HEK293 (cell line): ENCODE measurements at regions not wholly inside any gene's neighbourhood (a gene's known extent, or its start where the extent isn't known, plus 50 kb on each side); places are given as distances from the start of the nearest gene placed in this dataset.
"Not testable (repeated sequence)": the region's sequence is repeated elsewhere in the genome, so short reads cannot be mapped to it uniquely, and the experiment has no call there.

Experiments used
- CTCF ChIA-PET: fragments of 350-600 bp; formaldehyde crosslinking; extraction: SDS; loops from one replicate; lab custom pipeline; 2021; ENCODE audit warnings: antibody characterized with exemption; lab: Yijun Ruan, JAX
- POLR2A ChIA-PET: fragments of 300-600 bp; formaldehyde crosslinking; extraction: SDS; loops from one replicate; lab custom pipeline; 2020; ENCODE audit warnings: antibody characterized with exemption, inconsistent platforms; lab: Yijun Ruan, JAX
- H3K27ac ChIP-seq: fragments of 200-500 bp; sonication (Bioruptor generic); 2 replicates; pipeline ENCODE4 v1.5.1; 2014; ENCODE audit warnings: low read depth, low read length, control low read depth, inconsistent platforms; ENCODE audit errors: extremely low read depth
- H3K36me3 ChIP-seq, 2 experiments: fragments of 200-500 bp in 1 of 2; sonication (Bioruptor generic) in 1 of 2; 1 replicate in 1 of 2; 2 replicates in 1 of 2; pipeline ENCODE4 v1.5.1; 2014 to 2017; ENCODE audit warnings: inconsistent platforms in 2 of 2, low read length in 2 of 2; ENCODE audit not compliant: control insufficient read depth in 2 of 2, insufficient read depth in 1 of 2
- H3K4me1 ChIP-seq: fragments of 200-500 bp; sonication (Bioruptor generic); 2 replicates; pipeline ENCODE4 v1.5.1; 2014; ENCODE audit warnings: mild to moderate bottlenecking, low read length, inconsistent platforms; ENCODE audit not compliant: control insufficient read depth, insufficient read depth
- H3K4me3 ChIP-seq: 2 replicates; pipeline ENCODE4 v1.5.1; 2011; ENCODE audit warnings: low read depth, mild to moderate bottlenecking, control low read depth, low read length, moderate library complexity
- H3K9me3 ChIP-seq: fragments of 200-500 bp; sonication (Bioruptor generic); 2 replicates; pipeline ENCODE4 v1.5.1; 2014; ENCODE audit warnings: low read depth, low read length, inconsistent platforms; ENCODE audit not compliant: control insufficient read depth, insufficient read depth
- GLIS2 ChIP-seq: fragments of 450-650 bp; formaldehyde crosslinking; IDR thresholded peaks from 2 replicates; pipeline ENCODE4 v1.5.1; 2016; ENCODE audit warnings: missing biosample characterization, missing genetic modification characterization
- HOXD13 ChIP-seq: sonication (generic); formaldehyde crosslinking; IDR thresholded peaks from 2 replicates; pipeline ENCODE4 v1.8.0; 2022; ENCODE audit warnings: missing genetic modification reagents, borderline replicate concordance
- IKZF3 ChIP-seq: fragments of 450-650 bp; IDR thresholded peaks from 2 replicates; pipeline ENCODE4 v1.5.0; 2018; ENCODE audit warnings: missing biosample characterization, mild to moderate bottlenecking, missing genetic modification characterization, moderate library complexity
- KLF16 ChIP-seq: fragments of 450-650 bp; formaldehyde crosslinking; IDR thresholded peaks from 2 replicates; pipeline ENCODE4 v1.5.1; 2017; ENCODE audit warnings: missing biosample characterization, missing genetic modification characterization
- SETDB1 ChIP-seq: IDR thresholded peaks from one replicate; pipeline ENCODE4 v1.6.1; 2017; ENCODE audit warnings: mild to moderate bottlenecking, low read length, moderate library complexity, mixed read lengths; ENCODE audit not compliant: insufficient read length
- SP3 ChIP-seq: fragments of 450-650 bp; formaldehyde crosslinking; IDR thresholded peaks from 2 replicates; pipeline ENCODE4 v1.5.1; 2016; ENCODE audit warnings: missing biosample characterization, missing genetic modification characterization
- YY1 ChIP-seq: fragments of 450-650 bp; formaldehyde crosslinking; IDR thresholded peaks from 2 replicates; pipeline ENCODE4 v1.5.1; 2018; ENCODE audit warnings: missing biosample characterization, missing genetic modification characterization
- ZBTB21 ChIP-seq: fragments of 450-650 bp; formaldehyde crosslinking; IDR thresholded peaks from 2 replicates; pipeline ENCODE4 v1.5.1; 2017; ENCODE audit warnings: missing biosample characterization, missing genetic modification characterization
- ZNF10 ChIP-seq: fragments of 450-650 bp; formaldehyde crosslinking; IDR thresholded peaks from 2 replicates; pipeline ENCODE4 v1.5.1; 2017; ENCODE audit warnings: missing biosample characterization, missing genetic modification characterization
- ZNF112 ChIP-seq: fragments of 450-650 bp; formaldehyde crosslinking; IDR thresholded peaks from 2 replicates; pipeline ENCODE4 v1.5.0; 2017; ENCODE audit warnings: missing biosample characterization, missing genetic modification characterization
- ZNF121 ChIP-seq: fragments of 450-650 bp; formaldehyde crosslinking; IDR thresholded peaks from 2 replicates; pipeline ENCODE4 v1.5.1; 2016; ENCODE audit warnings: missing biosample characterization, missing genetic modification characterization
- ZNF2 ChIP-seq: fragments of 450-650 bp; formaldehyde crosslinking; IDR thresholded peaks from 2 replicates; pipeline ENCODE4 v1.5.1; 2016; ENCODE audit warnings: missing biosample characterization, missing genetic modification characterization
- ZNF223 ChIP-seq: fragments of 450-650 bp; formaldehyde crosslinking; IDR thresholded peaks from 2 replicates; pipeline ENCODE4 v1.5.1; 2016; ENCODE audit warnings: missing biosample characterization, missing genetic modification characterization
- ZNF239 ChIP-seq: fragments of 450-650 bp; formaldehyde crosslinking; IDR thresholded peaks from 2 replicates; pipeline ENCODE4 v1.5.1; 2016; ENCODE audit warnings: missing biosample characterization, missing genetic modification characterization
- ZNF335 ChIP-seq: fragments of 450-650 bp; formaldehyde crosslinking; conservative IDR thresholded peaks from 2 replicates; pipeline ENCODE4 v1.5.1; 2016; ENCODE audit warnings: missing biosample characterization, missing genetic modification characterization
- ZNF416 ChIP-seq: fragments of 450-650 bp; formaldehyde crosslinking; IDR thresholded peaks from 2 replicates; pipeline ENCODE4 v1.5.1; 2016; ENCODE audit warnings: missing biosample characterization, missing genetic modification characterization
- ZNF473 ChIP-seq: fragments of 450-650 bp; formaldehyde crosslinking; IDR thresholded peaks from 2 replicates; pipeline ENCODE4 v1.5.1; 2017; ENCODE audit warnings: missing biosample characterization, missing genetic modification characterization
- ZNF521 ChIP-seq: fragments of 450-650 bp; formaldehyde crosslinking; IDR thresholded peaks from 2 replicates; pipeline ENCODE4 v1.5.1; 2017; ENCODE audit warnings: missing biosample characterization, mild to moderate bottlenecking, missing genetic modification characterization
- ZNF549 ChIP-seq: fragments of 450-650 bp; IDR thresholded peaks from 2 replicates; pipeline ENCODE4 v1.5.1; 2018; ENCODE audit warnings: missing biosample characterization, missing genetic modification characterization, mild to moderate bottlenecking, inconsistent platforms, moderate library complexity
- ZNF621 ChIP-seq: fragments of 450-650 bp; formaldehyde crosslinking; IDR thresholded peaks from 2 replicates; pipeline ENCODE4 v1.5.1; 2017; ENCODE audit warnings: missing biosample characterization, missing genetic modification characterization
- ZNF623 ChIP-seq: fragments of 450-650 bp; formaldehyde crosslinking; IDR thresholded peaks from 2 replicates; pipeline ENCODE4 v1.5.1; 2016; ENCODE audit warnings: missing biosample characterization, missing genetic modification characterization
- ZNF701 ChIP-seq: fragments of 450-650 bp; formaldehyde crosslinking; IDR thresholded peaks from 2 replicates; pipeline ENCODE4 v1.5.1; 2016; ENCODE audit warnings: missing biosample characterization, missing genetic modification characterization
- ZNF830 ChIP-seq: fragments of 450-650 bp; IDR thresholded peaks from 2 replicates; pipeline ENCODE4 v1.5.0; 2018; ENCODE audit warnings: missing biosample characterization, missing genetic modification characterization, low read depth, mild to moderate bottlenecking, moderate library complexity
- TF ChIP-seq, protein P1 (sequence below): fragments of 450-650 bp; formaldehyde crosslinking; conservative IDR thresholded peaks from 2 replicates; pipeline ENCODE4 v1.5.1; 2016; ENCODE audit warnings: low read depth, missing biosample characterization, missing genetic modification characterization

- POLR2A ChIA-PET, result no interaction called here
- TF ChIP-seq ZNF121 (no peak), YY1 (no peak), ZNF621 (tag by site-specific recombination) (no peak)
- TF ChIP-seq, all 188 proteins: peak for 0
- CTCF ChIA-PET, result no interaction called here
Measured at GRCh38 chr1:147051136-147051535, 113.0 kb downstream of the NBPF12 start.

DNA sequence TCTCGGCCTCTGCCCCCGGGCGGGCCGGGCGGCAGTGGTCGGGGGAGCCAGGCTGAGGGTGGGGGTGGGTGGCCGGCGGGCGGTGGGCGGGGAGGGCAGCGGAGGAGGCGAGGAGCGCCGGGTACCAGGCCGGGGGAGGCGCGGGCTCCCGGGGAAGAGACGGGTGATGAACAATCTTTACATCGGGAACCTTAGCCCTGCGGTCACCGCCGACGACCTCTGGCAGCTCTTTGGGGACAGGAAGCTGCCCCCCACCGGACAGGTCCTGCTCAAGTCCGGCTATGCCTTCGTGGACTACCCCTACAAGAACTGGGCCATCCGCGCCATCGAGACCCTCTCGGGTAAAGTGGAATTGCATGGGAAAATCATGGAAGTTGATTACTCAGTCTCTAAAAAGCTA is 112.5 kb downstream of the NBPF12 start:
- Histone ChIP-seq H3K36me3 (no peaks in the 10 kb centered on the region), H3K4me3 (no peak overlapping the region), H3K27ac (no peak overlapping the region), H3K9me3 (no peaks in the 10 kb centered on the region), H3K4me1 (no peaks in the 10 kb centered on the region)
- POLR2A ChIA-PET, result no interaction called here
- TF ChIP-seq ZNF223, result no peak
- TF ChIP-seq, protein P1, sequence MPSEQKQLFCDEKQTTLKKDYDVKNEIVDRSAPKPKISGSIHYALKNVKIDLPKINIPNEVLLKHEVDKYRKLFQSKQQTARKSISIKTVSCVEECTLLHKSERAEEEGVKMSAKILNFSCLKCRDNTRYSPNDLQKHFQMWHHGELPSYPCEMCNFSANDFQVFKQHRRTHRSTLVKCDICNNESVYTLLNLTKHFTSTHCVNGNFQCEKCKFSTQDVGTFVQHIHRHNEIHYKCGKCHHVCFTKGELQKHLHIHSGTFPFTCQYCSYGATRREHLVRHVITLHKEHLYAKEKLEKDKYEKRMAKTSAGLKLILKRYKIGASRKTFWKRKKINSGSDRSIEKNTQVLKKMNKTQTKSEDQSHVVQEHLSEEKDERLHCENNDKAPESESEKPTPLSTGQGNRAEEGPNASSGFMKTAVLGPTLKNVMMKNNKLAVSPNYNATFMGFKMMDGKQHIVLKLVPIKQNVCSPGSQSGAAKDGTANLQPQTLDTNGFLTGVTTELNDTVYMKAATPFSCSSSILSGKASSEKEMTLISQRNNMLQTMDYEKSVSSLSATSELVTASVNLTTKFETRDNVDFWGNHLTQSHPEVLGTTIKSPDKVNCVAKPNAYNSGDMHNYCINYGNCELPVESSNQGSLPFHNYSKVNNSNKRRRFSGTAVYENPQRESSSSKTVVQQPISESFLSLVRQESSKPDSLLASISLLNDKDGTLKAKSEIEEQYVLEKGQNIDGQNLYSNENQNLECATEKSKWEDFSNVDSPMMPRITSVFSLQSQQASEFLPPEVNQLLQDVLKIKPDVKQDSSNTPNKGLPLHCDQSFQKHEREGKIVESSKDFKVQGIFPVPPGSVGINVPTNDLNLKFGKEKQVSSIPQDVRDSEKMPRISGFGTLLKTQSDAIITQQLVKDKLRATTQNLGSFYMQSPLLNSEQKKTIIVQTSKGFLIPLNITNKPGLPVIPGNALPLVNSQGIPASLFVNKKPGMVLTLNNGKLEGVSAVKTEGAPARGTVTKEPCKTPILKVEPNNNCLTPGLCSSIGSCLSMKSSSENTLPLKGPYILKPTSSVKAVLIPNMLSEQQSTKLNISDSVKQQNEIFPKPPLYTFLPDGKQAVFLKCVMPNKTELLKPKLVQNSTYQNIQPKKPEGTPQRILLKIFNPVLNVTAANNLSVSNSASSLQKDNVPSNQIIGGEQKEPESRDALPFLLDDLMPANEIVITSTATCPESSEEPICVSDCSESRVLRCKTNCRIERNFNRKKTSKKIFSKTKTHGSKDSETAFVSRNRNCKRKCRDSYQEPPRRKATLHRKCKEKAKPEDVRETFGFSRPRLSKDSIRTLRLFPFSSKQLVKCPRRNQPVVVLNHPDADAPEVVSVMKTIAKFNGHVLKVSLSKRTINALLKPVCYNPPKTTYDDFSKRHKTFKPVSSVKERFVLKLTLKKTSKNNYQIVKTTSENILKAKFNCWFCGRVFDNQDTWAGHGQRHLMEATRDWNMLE (tag by site-specific recombination), result no peak
- TF ChIP-seq ZNF701, result no peak
- TF ChIP-seq ZNF830 (tag by site-specific recombination), result no peak
- no peak for TF ChIP-seq ZNF623 (tag by site-specific recombination)
- no peak for TF ChIP-seq ZNF112 (tag by site-specific recombination)
- TF ChIP-seq ZNF2, result no peak
- no peak for TF ChIP-seq ZNF416 (tag by site-specific recombination)
- no peak for TF ChIP-seq SP3 (tag by site-specific recombination)
- TF ChIP-seq ZNF335 (tag by site-specific recombination), result no peak
- TF ChIP-seq ZNF521 (tag by site-specific recombination), result no peak
- CTCF ChIA-PET, result no interaction called here

More at GRCh38 chr1:147051136-147051535, 113.0 kb downstream of the NBPF12 start:
- Histone ChIP-seq H3K4me3 (no peak overlapping the region), H3K4me1 (no peaks in the 10 kb centered on the region), H3K36me3 (no peaks in the 10 kb centered on the region), H3K27ac (no peak overlapping the region), H3K9me3 (no peaks in the 10 kb centered on the region)

GRCh38 chr1:147046863-147047394 is 108.8 kb downstream of the NBPF12 start:
- H3K9me3 ChIP-seq, H3K4me3 ChIP-seq, H3K36me3 ChIP-seq, POLR2A ChIA-PET, H3K27ac ChIP-seq, H3K4me1 ChIP-seq: not testable (repeated sequence)
- CTCF ChIA-PET, result interaction anchor here (0.6 kb wide), 1 partner anchor 11 kb away, joined by 3 read pairs; no protein-coding TSS in a partner anchor

DNA sequence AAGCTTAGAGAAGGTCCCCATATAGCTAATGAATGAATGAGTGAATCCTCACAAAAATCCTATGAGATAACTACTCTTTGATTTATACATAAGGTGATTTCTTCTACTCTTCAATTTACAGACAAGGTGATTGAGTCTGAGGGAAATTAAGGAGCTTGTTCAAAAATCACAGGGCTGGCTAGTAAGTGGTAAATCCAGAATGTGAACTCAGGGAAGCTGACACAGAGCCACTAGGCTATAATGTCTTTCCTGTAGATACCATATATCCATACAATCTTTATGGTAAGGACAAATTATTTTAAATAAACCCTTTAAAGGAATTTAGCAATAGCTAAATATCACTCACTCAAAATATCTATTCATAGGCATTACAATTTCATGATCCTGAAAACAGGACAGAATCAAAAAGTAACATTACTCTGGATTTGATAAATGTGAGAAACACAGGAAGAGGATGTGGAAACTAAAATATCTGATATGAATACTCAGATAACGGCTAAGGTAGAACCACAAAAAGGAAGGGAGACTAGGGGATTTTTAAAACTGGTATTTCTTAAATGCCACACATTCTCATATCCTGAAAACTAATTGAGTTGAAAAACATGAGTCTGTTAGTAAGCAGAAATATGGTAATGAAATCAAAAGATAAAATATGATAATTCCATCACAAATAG is 108.2 kb downstream of the NBPF12 start:
- H3K36me3 ChIP-seq, result no peaks in the 10 kb centered on the region
- ChIA-PET POLR2A (no interaction called here), CTCF (interaction anchor here (0.6 kb wide), 1 partner anchor 12 kb away, joined by 3 read pairs; no protein-coding TSS in a partner anchor)
- H3K27ac ChIP-seq, result no peak overlapping the region
- H3K4me3 ChIP-seq, result no peak overlapping the region
- no peaks in the 10 kb centered on the region for H3K4me1 ChIP-seq
- H3K9me3 ChIP-seq, result no peaks in the 10 kb centered on the region
- TF ChIP-seq HOXD13 (no peak), ZNF549 (no peak), ZBTB21 (tag by site-specific recombination) (no peak), ZNF2 (no peak), ZNF239 (tag by site-specific recombination) (no peak), SETDB1 (no peak), ZNF473 (tag by site-specific recombination) (no peak), GLIS2 (no peak), KLF16 (tag by site-specific recombination) (no peak), IKZF3 (no peak), ZNF10 (tag by site-specific recombination) (no peak)
